Glutamatergic neuron (in vitro differentiated cells): ENCODE measurements at regions not wholly inside any gene's neighbourhood (a gene's known extent, or its start where the extent isn't known, plus 50 kb on each side); places are given as distances from the start of the nearest gene placed in this dataset.

Experiments
- DNase-seq: peaks from one replicate; pipeline ENCODE4 v3.0.0; 2022
- H3K27ac Mint-ChIP-seq: one replicate; pipeline ENCODE4 v1.8.0; 2020; ENCODE audit warnings: mild to moderate bottlenecking, mixed read lengths, inconsistent platforms; ENCODE audit not compliant: unreplicated experiment
- H3K27me3 Mint-ChIP-seq: one replicate; pipeline ENCODE4 v1.8.0; 2020; ENCODE audit warnings: mild to moderate bottlenecking, moderate library complexity, mixed read lengths, inconsistent platforms; ENCODE audit not compliant: unreplicated experiment
- H3K36me3 Mint-ChIP-seq: one replicate; pipeline ENCODE4 v1.8.0; 2020; ENCODE audit warnings: mild to moderate bottlenecking, mixed read lengths, inconsistent platforms; ENCODE audit not compliant: unreplicated experiment
- H3K4me1 Mint-ChIP-seq: one replicate; pipeline ENCODE4 v1.8.0; 2020; ENCODE audit warnings: mild to moderate bottlenecking, low read depth, mixed read lengths, inconsistent platforms; ENCODE audit not compliant: unreplicated experiment
- H3K4me3 Mint-ChIP-seq: one replicate; pipeline ENCODE4 v1.8.0; 2020; ENCODE audit warnings: mild to moderate bottlenecking, mixed read lengths, inconsistent platforms; ENCODE audit not compliant: unreplicated experiment
- H3K9me3 Mint-ChIP-seq: one replicate; pipeline ENCODE4 v1.8.0; 2020; ENCODE audit warnings: mild to moderate bottlenecking, moderate library complexity, mixed read lengths, inconsistent platforms; ENCODE audit not compliant: unreplicated experiment
- CTCF ChIP-seq: fragments of 200-600 bp; sonication (generic); IDR thresholded peaks from one replicate; pipeline ENCODE4 v1.5.0; 2021; ENCODE audit not compliant: partially characterized antibody, unreplicated experiment

DNA sequence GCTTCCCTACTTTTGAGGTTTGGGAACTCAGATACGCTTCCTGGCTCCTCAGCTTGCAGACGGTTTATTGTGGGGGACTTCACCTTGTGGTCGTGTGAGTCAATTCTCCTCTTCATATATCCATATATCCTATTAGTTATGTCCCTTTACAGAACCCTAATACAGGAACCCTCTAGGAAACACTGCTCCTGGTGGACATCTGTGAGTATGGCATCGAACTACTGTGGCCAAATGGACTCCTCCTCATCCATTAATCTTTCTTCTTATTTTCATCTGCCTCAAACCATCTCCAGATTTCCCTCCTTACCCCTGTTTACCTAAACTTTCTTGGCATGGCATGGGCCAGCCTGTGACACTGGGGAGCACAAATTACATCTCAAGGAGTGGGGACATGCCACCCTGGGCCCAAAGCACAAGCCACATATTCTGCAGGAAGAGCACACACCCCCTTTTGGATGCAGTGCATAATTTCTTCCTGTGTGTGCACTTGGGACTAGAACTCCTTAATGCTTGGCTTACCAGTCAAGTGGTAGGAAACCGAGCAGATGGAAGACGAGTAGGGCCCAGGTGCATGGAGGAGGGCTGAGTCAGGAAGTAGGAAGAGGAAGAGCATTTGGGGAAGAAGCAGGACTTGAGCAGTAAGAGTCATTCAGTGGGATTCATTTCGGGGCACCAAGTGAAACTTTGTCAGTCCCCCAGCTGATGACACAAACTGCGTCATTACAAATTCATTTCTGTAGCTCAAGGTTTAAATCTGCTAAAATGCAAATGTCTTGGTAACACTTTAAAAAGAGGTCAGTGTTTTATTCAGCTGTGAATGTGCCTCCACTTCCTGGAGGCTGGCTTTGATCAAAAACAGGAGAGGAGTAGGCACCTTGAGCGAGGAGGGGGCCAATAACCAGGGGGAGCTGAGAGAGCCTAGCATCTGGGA lies 80.8 kb upstream of the PLXNA4 start:
- Mint-ChIP-seq H3K4me1 (peaks cover 9% of the 10 kb centered on the region), H3K4me3 (no peak overlapping the region), H3K27ac (no peak overlapping the region), H3K36me3 (no peaks in the 10 kb centered on the region), H3K27me3 (peaks cover 4% of the 10 kb centered on the region), H3K9me3 (no peaks in the 10 kb centered on the region)
- TF ChIP-seq CTCF = peak; percentile 66
- peak; percentile 41 for DNase-seq

DNA sequence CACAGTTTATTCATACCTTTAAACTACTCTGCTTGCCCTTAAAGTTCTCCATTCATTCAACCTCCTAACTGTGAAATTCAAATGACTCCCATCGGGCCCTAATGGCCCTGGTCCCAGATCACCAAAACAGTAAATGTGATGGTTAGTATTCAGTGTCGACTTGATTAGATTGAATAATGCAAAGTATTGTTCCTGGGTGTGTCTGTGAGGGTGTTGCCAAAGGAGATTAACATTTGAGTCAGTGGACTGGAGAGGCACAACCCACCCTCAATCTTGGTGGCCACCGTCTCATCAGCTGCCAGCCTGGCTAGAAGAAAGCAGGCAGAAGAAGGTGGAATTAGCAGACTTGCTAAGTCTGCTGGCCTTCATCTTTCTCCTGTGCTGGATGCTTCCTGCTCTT lies 80.1 kb upstream of the PLXNA4 start:
- no peaks in the 10 kb centered on the region for H3K36me3 Mint-ChIP-seq
- H3K27ac Mint-ChIP-seq = no peak overlapping the region
- DNase-seq = no peak
- H3K4me1 Mint-ChIP-seq = peaks cover 9% of the 10 kb centered on the region
- no peak for TF ChIP-seq CTCF
- H3K4me3 Mint-ChIP-seq = no peak overlapping the region
- peaks cover 4% of the 10 kb centered on the region for H3K27me3 Mint-ChIP-seq
- no peaks in the 10 kb centered on the region for H3K9me3 Mint-ChIP-seq

DNA sequence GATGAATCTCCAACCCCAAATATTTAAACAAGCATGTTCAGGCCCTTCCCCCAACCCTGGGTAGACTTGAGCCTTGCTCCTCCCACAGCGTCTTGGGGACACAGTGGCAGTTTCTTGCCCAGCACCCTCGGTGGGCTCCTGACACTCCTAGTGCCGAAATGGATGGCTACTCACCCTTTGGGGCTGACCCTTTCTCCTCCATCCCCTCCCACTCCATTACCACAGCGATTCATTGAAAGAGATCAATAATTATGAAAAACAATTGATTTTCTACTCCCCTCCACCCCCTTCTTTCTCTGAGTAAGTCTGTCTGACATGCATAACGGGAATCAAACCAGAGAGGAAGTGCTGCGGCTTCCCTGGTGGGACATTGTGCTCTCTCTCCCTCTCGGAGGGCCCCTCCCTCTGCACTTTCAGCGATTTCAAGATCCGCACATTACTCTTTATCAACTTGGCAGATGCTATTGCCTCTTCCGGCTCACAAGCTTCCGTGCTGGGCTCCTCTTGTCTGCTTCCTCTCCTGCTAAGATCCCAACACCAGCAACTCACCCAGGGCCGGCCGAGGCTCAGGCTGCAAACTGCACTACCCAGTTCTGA lies 79.0 kb upstream of the PLXNA4 start:
- Mint-ChIP-seq H3K4me3 (peak overlapping the region; percentile 44), H3K36me3 (no peaks in the 10 kb centered on the region), H3K27me3 (peaks cover 4% of the 10 kb centered on the region), H3K9me3 (no peaks in the 10 kb centered on the region), H3K4me1 (peaks cover 9% of the 10 kb centered on the region), H3K27ac (no peak overlapping the region)
- no peak for TF ChIP-seq CTCF
- no peak for DNase-seq

- DNase-seq = no peak
- peak; percentile 39 for TF ChIP-seq CTCF
- no peaks in the 10 kb centered on the region for H3K36me3 Mint-ChIP-seq
- H3K27ac Mint-ChIP-seq = no peak overlapping the region
- H3K4me3 Mint-ChIP-seq = no peak overlapping the region
- peaks cover 4% of the 10 kb centered on the region for H3K27me3 Mint-ChIP-seq
- H3K9me3 Mint-ChIP-seq = no peaks in the 10 kb centered on the region
- peaks cover 9% of the 10 kb centered on the region for H3K4me1 Mint-ChIP-seq
Measured at GRCh38 chr7:132654150-132654549, 77.9 kb upstream of the PLXNA4 start.
